CD14-positive monocyte (primary cell): ENCODE measurements at regions not wholly inside any gene's neighbourhood (a gene's known extent, or its start where the extent isn't known, plus 50 kb on each side); places are given as distances from the start of the nearest gene placed in this dataset.

Source experiments
- DNase-seq, 3 donors: peaks; one replicate each; pipeline ENCODE4 v3.0.0-alpha.2; 2011 to 2022
- H2AFZ ChIP-seq: 2 replicates; pipeline ENCODE4 v1.6.0; 2012; ENCODE audit warnings: mild to moderate bottlenecking, low read depth, low read length, inconsistent platforms; ENCODE audit not compliant: insufficient read depth, poor library complexity, severe bottlenecking
- H3K27ac ChIP-seq, 2 donors: 1 replicate in 1 of 2; 2 replicates in 1 of 2; pipeline ENCODE4 v1.5.1; 2012 to 2013; ENCODE audit warnings: low read length in 2 of 2, control low read depth in 1 of 2, inconsistent platforms in 1 of 2, low read depth in 1 of 2, mild to moderate bottlenecking in 1 of 2
- H3K27me3 ChIP-seq, 2 donors: one replicate each; pipeline versions ENCODE4 v1.6.0 to v1.6.1; 2011 to 2013; ENCODE audit warnings: low read length in 2 of 2; ENCODE audit not compliant: control insufficient read depth in 2 of 2, insufficient read depth in 2 of 2
- H3K36me3 ChIP-seq, 2 donors: replicated peaks in 1 of 2; 1 replicate in 1 of 2; 2 replicates in 1 of 2; pipeline versions ENCODE4 v1.5.1 to v1.6.1; 2012 to 2013; ENCODE audit warnings: low read length in 2 of 2, control low read depth in 1 of 2, inconsistent platforms in 1 of 2, mild to moderate bottlenecking in 1 of 2; ENCODE audit not compliant: insufficient read depth in 2 of 2, control insufficient read depth in 1 of 2
- H3K4me1 ChIP-seq, 2 donors: 1 replicate in 1 of 2; 2 replicates in 1 of 2; pipeline versions ENCODE4 v1.5.1 to v1.6.1; 2012 to 2013; ENCODE audit warnings: low read length in 2 of 2, control low read depth in 1 of 2, inconsistent platforms in 1 of 2, mild to moderate bottlenecking in 1 of 2, moderate library complexity in 1 of 2; ENCODE audit not compliant: insufficient read depth in 2 of 2, control insufficient read depth in 1 of 2
- H3K4me2 ChIP-seq: replicated peaks from 2 replicates; pipeline ENCODE3; 2012; ENCODE audit warnings: low read length, moderate library complexity, mild to moderate bottlenecking; ENCODE audit not compliant: poor library complexity, severe bottlenecking; ENCODE audit errors: extremely low read depth
- H3K4me3 ChIP-seq, 3 experiments: fragments of 200-600 bp in 1 of 3; sonication (generic) in 1 of 3; replicated peaks in 1 of 3; 1 replicate in 2 of 3; 2 replicates in 1 of 3; pipeline ENCODE4 v1.5.1; 2011 to 2013; ENCODE audit warnings: low read length in 3 of 3, mild to moderate bottlenecking in 3 of 3, control low read depth in 2 of 3, low read depth in 2 of 3, inconsistent platforms in 1 of 3, moderate library complexity in 1 of 3
- H3K79me2 ChIP-seq: 2 replicates; pipeline ENCODE4 v1.6.0; 2012; ENCODE audit warnings: mild to moderate bottlenecking, control low read depth, inconsistent platforms, low read length, moderate library complexity; ENCODE audit not compliant: insufficient read depth
- H3K9ac ChIP-seq: 2 replicates; pipeline ENCODE4 v1.6.0; 2017; ENCODE audit warnings: low read length, mild to moderate bottlenecking; ENCODE audit not compliant: insufficient read depth, poor library complexity, severe bottlenecking
- H3K9me3 ChIP-seq, 2 donors: replicated peaks in 1 of 2; 1 replicate in 1 of 2; 2 replicates in 1 of 2; pipeline versions ENCODE4 v1.5.1 to v1.6.1; 2012 to 2013; ENCODE audit warnings: low read length in 2 of 2, control low read depth in 1 of 2; ENCODE audit not compliant: control insufficient read depth in 1 of 2, insufficient read depth in 1 of 2
- H4K20me1 ChIP-seq: 2 replicates; pipeline ENCODE4 v1.6.0; 2012; ENCODE audit warnings: mild to moderate bottlenecking, low read length, control low read depth, moderate library complexity; ENCODE audit not compliant: insufficient read depth
- H3K27ac Mint-ChIP-seq, 7 donors: one replicate each; pipeline ENCODE4 v1.8.0; 2020; ENCODE audit warnings: mild to moderate bottlenecking in 7 of 7, mixed read lengths in 7 of 7, moderate library complexity in 6 of 7, inconsistent platforms in 2 of 7
- H3K27me3 Mint-ChIP-seq, 3 donors: one replicate each; pipeline ENCODE4 v1.8.0; 2021 to 2022; ENCODE audit warnings: low read depth in 3 of 3, mild to moderate bottlenecking in 3 of 3, mixed read lengths in 3 of 3, moderate library complexity in 3 of 3, inconsistent platforms in 1 of 3
- H3K36me3 Mint-ChIP-seq, 2 donors: one replicate each; pipeline ENCODE4 v1.8.0; 2020; ENCODE audit warnings: mixed read lengths in 2 of 2, inconsistent platforms in 1 of 2, mild to moderate bottlenecking in 1 of 2
- H3K4me1 Mint-ChIP-seq: one replicate; pipeline ENCODE4 v1.8.0; 2020; ENCODE audit warnings: mild to moderate bottlenecking, mixed read lengths
- H3K4me3 Mint-ChIP-seq, 2 donors: one replicate each; pipeline ENCODE4 v1.8.0; 2020; ENCODE audit warnings: mild to moderate bottlenecking in 2 of 2, mixed read lengths in 2 of 2, moderate library complexity in 1 of 2
- H3K9me3 Mint-ChIP-seq, 7 donors: one replicate each; pipeline ENCODE4 v1.8.0; 2020 to 2022; ENCODE audit warnings: mixed read lengths in 7 of 7, mild to moderate bottlenecking in 6 of 7, moderate library complexity in 6 of 7, inconsistent platforms in 2 of 7
- CTCF ChIP-seq: fragments of 200-600 bp; IDR thresholded peaks from one replicate; pipeline ENCODE4 v1.8.0; 2022; ENCODE audit warnings: antibody characterized with exemption, mild to moderate bottlenecking
- WGBS: methylation state at CpG from one replicate; pipeline ENCODE4 v1.1.5; 2013; ENCODE audit warnings: missing lambda C conversion rate; ENCODE audit not compliant: insufficient coverage; 5-methylcytosine and 5-hydroxymethylcytosine counted together
- intact Hi-C, 2 donors: fragments of 100-400 bp; cut with micrococcal nuclease; formaldehyde crosslinking; loops; one replicate each; pipeline versions ENCODE4 v1.15.0 to v1.15.1; 2023

GRCh38 chr2:118750959-118751565, 96.4 kb downstream of the EN1 start:
- peaks cover 0 to 9% (median 6%) of the 10 kb centered on the region in 7 donors for H3K9me3 Mint-ChIP-seq
- Histone ChIP-seq H3K27me3 (no peaks in the 10 kb centered on the region), H3K36me3 (no peaks in the 10 kb centered on the region), H2AFZ (no peak overlapping the region), H3K4me3 (no peak overlapping the region), H3K4me2 (no peak overlapping the region), H4K20me1 (no peaks in the 10 kb centered on the region), H3K27ac (no peak overlapping the region), H3K9ac (no peak overlapping the region), H3K4me1 (no peaks in the 10 kb centered on the region), H3K9me3 (peaks cover 0 to 4% of the 10 kb centered on the region in 2 donors), H3K79me2 (no peaks in the 10 kb centered on the region)
- no peak for DNase-seq
- no peaks in the 10 kb centered on the region for H3K4me1 Mint-ChIP-seq
- intact Hi-C loops = no loop called here
- H3K4me3 Mint-ChIP-seq = no peak overlapping the region
- H3K27ac Mint-ChIP-seq = no peak overlapping the region
- TF ChIP-seq CTCF = no peak
- H3K27me3 Mint-ChIP-seq = peaks cover 0 to 6% (median 5%) of the 10 kb centered on the region in 3 donors
- H3K36me3 Mint-ChIP-seq = no peaks in the 10 kb centered on the region
- 86% methylated on average over 1 of the region's 3 CpGs for WGBS

- peaks cover 0 to 6% (median 5%) of the 10 kb centered on the region in 3 donors for H3K27me3 Mint-ChIP-seq
- DNase-seq = no peak
- no peak overlapping the region for H2AFZ ChIP-seq
- no peak for TF ChIP-seq CTCF
- no peaks in the 10 kb centered on the region for H3K79me2 ChIP-seq
- H3K27ac ChIP-seq = no peak overlapping the region
- intact Hi-C loops = no loop called here
- H3K4me3 ChIP-seq = no peak overlapping the region
- H4K20me1 ChIP-seq = no peaks in the 10 kb centered on the region
- WGBS = no CpG with 5 or more reads among the region's 3 CpGs
- H3K4me2 ChIP-seq = no peak overlapping the region
- H3K4me3 Mint-ChIP-seq = no peak overlapping the region
- no peaks in the 10 kb centered on the region for H3K36me3 Mint-ChIP-seq
- H3K36me3 ChIP-seq = no peaks in the 10 kb centered on the region
- no peaks in the 10 kb centered on the region for H3K4me1 ChIP-seq
- peaks cover 10 to 16% of the 10 kb centered on the region in 2 donors for H3K9me3 ChIP-seq
- H3K9me3 Mint-ChIP-seq = peaks cover 10 to 27% (median 19%) of the 10 kb centered on the region in 7 donors
- no peak overlapping the region for H3K27ac Mint-ChIP-seq
- H3K27me3 ChIP-seq = no peaks in the 10 kb centered on the region
- no peak overlapping the region for H3K9ac ChIP-seq
- no peaks in the 10 kb centered on the region for H3K4me1 Mint-ChIP-seq
Measured at GRCh38 chr2:118748245-118748885, 99.1 kb downstream of the EN1 start.
